A172 (cell line): ENCODE measurements at regions not wholly inside any gene's neighbourhood (a gene's known extent, or its start where the extent isn't known, plus 50 kb on each side); places are given as distances from the start of the nearest gene placed in this dataset.

Experiments used
- DNase-seq: peaks from one replicate; pipeline ENCODE4 v3.0.0-alpha.2; 2015; ENCODE audit warnings: low spot score

DNA sequence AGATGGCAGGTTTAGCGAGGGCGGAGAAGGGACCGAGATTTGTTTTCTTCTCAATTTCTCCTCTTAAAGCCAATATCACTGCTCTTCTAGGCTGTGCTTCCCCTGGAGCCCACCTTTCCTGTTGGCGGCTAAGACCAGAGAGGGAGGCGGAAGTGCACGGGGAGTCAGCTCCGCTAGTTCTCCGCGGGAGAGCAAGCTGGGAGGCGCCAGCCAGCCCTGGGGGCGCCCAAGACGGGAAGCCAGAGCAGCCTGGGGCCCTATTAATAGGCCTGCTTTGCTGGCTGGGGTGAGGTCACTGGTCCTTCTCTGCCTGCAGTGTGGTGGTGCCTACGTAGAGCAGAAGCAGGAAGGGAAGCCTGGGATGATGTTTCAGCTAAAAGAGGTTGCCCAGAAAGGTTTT lies 61.6 kb downstream of the LSM5 start:
- no peak for DNase-seq

- peak; percentile 32 for DNase-seq
Observed at GRCh38 chr7:32427769-32428291, 62.4 kb downstream of the LSM5 start.

DNA sequence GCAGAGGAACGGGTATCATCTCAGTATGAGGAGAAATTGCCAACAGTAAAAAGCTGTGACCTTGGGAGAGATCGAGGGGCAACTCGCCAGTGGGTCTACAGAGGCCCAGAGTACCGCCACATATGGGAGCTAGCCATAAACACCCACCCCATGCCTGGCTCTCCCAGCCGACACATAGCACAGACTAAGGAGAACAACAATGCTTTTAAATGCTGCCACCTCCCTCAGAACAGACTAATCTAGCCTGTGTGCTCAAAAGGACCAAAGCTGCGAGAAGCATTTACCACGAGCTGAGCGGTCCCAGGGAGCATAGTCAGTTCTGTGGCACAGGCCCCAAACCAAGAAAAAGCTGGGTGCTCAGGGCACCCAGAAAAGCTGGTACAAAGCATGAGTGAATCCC lies 73.3 kb downstream of the LSM5 start:
- no peak for DNase-seq

DNA sequence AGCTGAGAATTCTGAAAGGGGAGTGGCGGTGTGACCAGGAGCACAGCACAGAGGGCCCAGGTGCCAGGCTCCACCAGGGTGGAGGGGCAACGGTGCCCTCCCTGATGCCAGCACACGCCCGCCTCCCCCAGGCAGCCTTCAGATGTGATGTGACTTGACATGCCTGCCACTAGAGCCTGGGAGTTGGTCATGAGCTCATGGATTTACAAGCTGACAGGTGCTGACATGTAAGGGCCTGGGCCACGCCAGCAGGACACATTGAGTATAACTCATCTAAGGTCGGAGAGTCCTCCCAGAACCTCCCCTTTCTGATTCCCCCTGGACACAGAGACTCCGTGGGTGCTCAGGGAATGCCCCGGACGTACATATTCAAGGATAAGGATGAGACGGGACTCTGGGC lies 74.2 kb downstream of the LSM5 start:
- DNase-seq, result no peak

- DNase-seq, result no peak
Observed at GRCh38 chr7:32415519-32415918, 74.7 kb downstream of the LSM5 start.

DNA sequence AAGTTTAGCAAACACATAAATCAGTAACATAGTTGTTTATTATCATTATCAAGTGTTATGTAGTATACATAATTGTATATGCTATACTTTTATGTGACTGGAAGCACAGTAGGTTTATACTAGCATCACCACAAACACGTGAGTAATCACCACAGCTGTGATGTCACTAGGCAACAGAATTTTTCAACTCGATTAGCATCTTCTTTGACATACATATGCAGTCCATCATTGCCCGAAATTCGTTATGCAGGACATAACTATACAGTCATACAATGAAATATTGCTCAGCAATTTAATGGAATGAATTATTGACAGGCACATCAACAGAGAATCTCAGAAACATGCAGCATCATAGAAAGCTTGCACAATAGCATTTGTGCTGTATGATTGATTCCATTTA lies 77.7 kb downstream of the LSM5 start:
- no peak for DNase-seq

DNA sequence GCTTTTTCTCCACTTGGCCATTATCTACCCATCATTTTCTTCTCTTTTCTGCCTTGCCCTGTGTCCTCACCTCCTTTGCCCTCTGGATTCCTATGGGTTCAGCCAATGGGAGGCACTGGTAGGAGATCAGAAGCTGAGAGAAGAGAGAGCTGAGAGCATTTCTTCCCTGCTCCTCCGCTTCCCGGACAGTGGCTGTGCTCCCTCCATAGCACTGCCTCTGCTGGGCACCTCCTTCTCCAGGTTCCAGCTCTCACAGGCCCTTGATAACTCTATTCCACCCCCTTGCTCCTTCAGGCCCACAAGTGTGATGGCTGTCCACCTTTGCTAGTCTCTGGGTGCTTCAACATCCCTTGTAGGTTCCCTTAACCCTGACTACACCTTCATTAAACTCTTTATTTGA lies 79.6 kb downstream of the LSM5 start:
- no peak for DNase-seq

DNA sequence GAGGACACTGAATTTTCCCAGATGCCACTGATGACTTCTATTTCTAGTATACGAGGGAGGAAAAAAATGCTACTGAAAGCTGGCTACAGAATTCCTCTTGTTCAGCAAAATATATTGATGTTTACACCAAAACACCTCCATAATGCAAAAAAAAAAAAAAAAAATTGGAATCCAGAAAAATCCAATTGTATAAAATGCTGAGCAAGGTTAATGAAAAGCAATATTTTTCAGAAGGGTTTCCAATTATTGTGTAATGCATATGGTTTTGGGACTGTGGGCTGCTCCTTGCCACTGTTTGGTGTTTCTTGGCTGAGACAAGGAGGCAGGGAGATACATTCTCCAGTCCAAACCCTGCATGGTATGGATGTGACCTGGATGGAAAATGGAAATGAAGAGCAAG lies 83.8 kb downstream of the LSM5 start:
- no peak for DNase-seq

DNA sequence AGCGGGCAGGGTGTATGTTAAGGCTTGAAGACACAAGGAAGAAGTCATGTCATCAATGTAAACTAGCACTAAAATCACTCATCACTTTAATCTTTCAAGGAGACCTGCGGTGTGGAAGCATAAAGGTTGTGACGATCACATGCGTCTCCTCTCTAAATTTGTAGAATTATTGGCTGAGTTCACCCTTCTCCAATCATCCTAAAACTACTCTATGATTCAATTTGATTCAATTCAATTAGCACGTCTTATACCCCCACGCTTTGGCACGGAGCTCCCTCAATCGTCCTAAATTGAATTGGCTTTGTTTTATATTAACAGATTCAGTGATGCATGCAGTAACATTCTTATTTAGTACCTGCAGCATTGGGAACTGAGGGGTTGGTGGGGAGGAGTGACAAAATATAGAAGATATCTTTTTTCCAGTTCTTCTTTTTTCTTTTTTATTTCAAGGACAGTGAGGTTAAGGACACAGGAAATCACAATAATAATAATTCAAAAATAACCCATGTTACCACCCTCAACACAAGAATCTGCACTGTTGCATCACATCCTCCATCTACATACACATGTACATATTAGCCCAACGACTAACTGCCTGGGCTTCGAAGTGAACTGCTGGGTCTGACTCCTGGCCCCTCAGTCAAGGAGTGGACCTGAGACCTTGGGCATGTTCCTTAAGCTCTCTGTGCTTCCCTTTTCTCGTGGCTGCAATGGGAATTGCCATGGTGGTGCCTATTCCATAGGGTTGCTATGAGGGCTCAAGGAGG lies 86.5 kb downstream of the LSM5 start:
- DNase-seq, result no peak

DNA sequence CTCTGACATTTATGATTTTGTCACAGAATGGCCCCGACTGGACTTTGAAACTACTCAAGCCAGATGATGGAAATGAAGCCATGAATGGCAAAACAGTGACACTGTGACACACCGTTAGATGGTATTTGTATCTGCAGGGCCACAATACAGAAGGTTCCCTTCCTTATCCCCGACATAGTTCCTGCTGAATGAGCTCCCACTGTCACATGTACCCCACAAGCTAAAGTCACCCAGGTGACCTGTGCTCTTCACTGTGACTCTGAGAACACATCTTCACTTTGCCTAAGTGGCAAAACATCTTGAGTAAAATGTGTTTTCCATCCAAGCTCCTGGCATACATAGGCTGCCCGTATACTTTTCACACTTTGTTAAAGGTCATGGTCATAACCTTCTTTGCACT lies 89.5 kb downstream of the LSM5 start:
- no peak for DNase-seq

DNA sequence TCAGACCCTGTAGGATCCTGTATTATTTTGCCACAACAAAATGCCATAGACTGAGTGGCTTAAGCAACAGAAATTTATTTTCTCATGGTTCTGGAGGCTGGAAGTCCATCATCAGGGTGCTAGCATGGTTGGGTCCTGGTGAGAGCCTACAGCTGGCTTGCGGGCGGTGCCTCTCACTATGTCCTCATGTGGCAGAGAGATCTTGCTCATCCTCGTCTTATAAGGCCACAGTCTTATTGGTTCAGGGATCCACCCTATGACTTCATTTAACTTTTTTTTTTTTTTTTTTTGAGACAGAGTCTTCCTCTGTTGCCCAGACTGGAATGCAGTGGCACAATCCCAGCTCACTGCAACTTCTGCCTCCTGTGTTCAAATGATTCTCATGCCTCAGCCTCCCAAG lies 90.9 kb downstream of the LSM5 start:
- DNase-seq, result no peak

- no peak for DNase-seq
Observed at GRCh38 chr7:32395168-32395567, 95.0 kb downstream of the LSM5 start.

DNA sequence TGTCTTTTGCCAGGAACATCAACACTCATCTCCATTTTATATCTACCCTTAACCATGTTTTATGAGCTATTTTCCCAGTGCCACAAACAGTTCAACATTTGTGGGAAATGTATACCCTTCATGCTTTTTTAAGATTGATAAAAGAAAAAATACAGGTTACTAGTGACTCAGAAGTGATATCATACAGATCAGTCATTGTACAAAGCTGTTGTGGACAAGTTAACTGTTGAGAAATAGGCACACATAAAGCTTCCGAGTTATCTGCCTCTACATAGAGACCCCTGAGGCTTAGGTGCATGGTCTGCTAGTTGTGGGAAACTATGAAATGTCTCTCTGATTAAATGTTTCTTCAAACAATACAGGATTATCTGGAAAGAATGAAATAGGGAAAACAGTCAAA lies 96.3 kb downstream of the LSM5 start:
- no peak for DNase-seq

- DNase-seq, result no peak
Observed at GRCh38 chr7:32390210-32390609, 100.0 kb downstream of the LSM5 start.

GRCh38 chr7:32385316-32385956 lies 104.7 kb downstream of the LSM5 start:
- no peak for DNase-seq

DNA sequence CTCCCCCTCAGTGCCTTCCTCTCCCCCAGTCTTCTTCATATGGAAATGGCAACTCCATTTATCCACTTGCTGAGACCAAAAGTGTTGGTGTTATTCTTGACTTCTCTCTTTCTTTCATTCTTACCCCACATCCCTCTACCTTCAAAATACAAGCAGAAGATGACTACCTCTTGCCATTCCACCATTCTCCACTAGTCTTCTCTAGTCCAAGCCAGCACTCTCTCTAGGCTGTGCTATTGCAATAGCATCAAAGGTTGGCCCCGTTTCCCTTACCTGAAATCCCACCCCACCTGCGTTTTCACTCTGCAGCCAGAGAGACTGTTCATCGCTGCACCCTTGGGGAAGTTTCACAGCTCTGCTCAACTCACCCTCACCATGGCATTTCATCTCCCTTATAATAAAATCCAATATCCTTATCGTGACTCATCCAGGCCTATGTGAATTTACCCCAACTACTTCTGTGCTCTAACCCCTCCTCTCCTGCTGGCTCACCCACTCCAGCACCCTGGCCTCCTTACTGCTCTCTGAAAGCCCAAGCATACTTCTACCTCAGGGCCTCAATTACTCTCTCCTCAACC lies 109.1 kb downstream of the LSM5 start:
- DNase-seq, result no peak

DNA sequence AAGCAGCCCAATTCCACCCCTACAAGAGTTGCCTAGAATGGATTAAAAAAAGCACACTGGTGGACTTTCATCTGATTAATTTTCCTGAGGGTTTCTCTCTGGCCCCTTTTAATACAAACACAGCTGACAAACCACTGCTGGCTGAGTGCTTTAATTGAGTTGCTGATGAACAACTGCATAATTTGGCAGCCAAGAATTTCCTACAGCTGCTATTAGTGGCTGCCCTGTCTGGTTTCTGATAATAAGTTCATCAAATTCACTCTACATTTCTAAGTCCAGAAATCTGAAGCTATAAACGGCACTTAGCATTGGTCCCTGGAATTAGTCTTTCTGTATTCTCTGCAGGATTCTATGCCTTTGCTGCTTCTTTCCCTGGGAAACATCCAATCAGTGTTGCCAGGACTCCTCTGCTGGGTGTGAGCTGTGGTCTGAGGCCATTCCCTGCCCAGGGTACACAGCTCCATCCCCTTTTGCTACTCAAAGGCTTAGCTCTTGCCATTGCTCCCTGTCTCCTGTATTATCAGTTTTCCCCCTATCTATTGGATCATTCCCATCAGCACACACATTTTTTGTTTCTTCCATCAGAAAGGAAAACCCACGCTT lies 110.6 kb downstream of the LSM5 start:
- no peak for DNase-seq

GRCh38 chr7:32378988-32379387 lies 111.2 kb downstream of the LSM5 start:
- no peak for DNase-seq

GRCh38 chr7:32364581-32364980 lies 125.6 kb downstream of the LSM5 start:
- DNase-seq, result no peak

GRCh38 chr7:32360127-32360526 lies 130.1 kb downstream of the LSM5 start:
- no peak for DNase-seq

DNA sequence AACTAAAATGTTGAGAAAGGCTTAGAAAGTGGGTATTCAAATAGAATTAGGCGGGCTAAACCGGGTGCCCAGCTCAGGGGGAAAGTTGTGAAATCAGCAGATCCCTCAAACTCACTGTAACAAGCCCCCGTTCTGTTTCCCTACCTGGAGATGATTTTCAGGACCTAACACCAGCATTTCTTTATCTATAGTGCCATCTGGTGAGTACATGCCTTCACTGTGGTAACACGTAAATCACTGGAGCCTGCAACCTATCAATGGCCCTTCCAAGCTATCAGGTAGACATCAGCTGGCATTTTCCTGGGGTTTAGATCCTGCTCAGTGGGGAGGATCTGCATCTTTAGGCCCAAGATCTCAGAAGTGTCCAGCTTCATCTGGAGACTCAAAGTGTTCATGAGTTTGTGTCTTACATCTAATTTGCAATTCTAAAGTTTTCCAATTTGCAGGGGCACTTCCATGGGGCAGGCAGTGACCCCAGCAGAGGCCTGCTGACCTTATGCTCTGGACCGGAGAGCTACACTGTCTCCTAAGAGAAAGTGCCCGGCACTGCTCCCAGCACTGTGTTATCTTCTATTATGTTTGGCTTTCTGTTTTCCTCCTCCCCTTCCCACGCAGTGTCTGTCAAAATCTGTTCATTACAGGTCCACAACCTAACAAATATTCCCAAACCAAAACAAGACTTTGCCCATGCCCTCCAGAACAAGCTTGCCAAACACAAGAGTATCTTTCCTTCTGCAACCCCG lies 132.5 kb downstream of the LSM5 start:
- DNase-seq, result no peak

- peak; percentile 48 for DNase-seq
Observed at GRCh38 chr7:32347244-32347828, 142.8 kb downstream of the LSM5 start.
